ENCODE measurements at regions not wholly inside any gene's neighbourhood (a gene's known extent, or its start where the extent isn't known, plus 50 kb on each side); places are given as distances from the start of the nearest gene placed in this dataset.

GRCh38 chr10:88116481-88116880 is 253.1 kb downstream of the PTEN start (continued):
- no peak for TF ChIP-seq ZBTB4 (CRISPR knock-in tag; IDR thresholded peaks at IDR 0.05)
- TF ChIP-seq CEBPZ (IDR thresholded peaks at IDR 0.05; ENCODE audit: low read depth, low read length) = no peak
- no peak for TF ChIP-seq IRF4 (IDR thresholded peaks at IDR 0.05; ENCODE audit: low read depth, low read length)

GRCh38 chr10:88116971-88117626 is 253.7 kb downstream of the PTEN start:
- in situ Hi-C loops (cut with MboI) (no loop called here), intact Hi-C loops (cut with micrococcal nuclease; ENCODE audit: unreplicated experiment) (loop anchor here (1.0 to 2.0 kb wide), 2 partner anchors 22 to 154 kb away; no protein-coding TSS in a partner anchor)
- Histone ChIP-seq H2AFZ (ENCODE audit: control insufficient read depth, low read depth, low read length) (no peak overlapping the region), H3K4me3 (peak overlapping the region; percentile 23; the same call in 1 of the 2 replicates), H3K9me3 (replicated peaks; ENCODE audit: control insufficient read depth, insufficient read depth, low read length) (no peaks in the 10 kb centered on the region), H3K27me3 (replicated peaks in 1 of 2; ENCODE audit: control insufficient read depth in 2 of 2, insufficient read depth in 2 of 2, low read length in 1 of 2) (no peaks in the 10 kb centered on the region), H3K36me3 (ENCODE audit: control insufficient read depth in 2 of 2, insufficient read depth in 2 of 2, low read length in 1 of 2) (no peaks in the 10 kb centered on the region), H3K4me2 (ENCODE audit: control insufficient read depth, insufficient read depth) (peak overlapping the region; percentile 74), H3K4me1 (ENCODE audit: control insufficient read depth, insufficient read depth, low read length) (peaks cover 68% of the 10 kb centered on the region), H3K27ac (ENCODE audit: control insufficient read depth, insufficient read depth) (peak overlapping the region; percentile 57), H3K79me2 (ENCODE audit: control insufficient read depth, insufficient read depth, low read length) (no peaks in the 10 kb centered on the region; the same call in 1 of the 2 replicates), H3K9ac (ENCODE audit: control insufficient read depth, insufficient read depth, low read length) (peak overlapping the region; percentile 36; the same call in 1 of the 2 replicates), H4K20me1 (ENCODE audit: control insufficient read depth, insufficient read depth) (no peaks in the 10 kb centered on the region)
- 55% methylated on average over 7 of the region's 7 CpGs for WGBS (ENCODE audit: insufficient coverage, insufficient replicate concordance, low lambda C conversion rate, missing lambda C conversion rate)
- POLR2A ChIA-PET = interaction anchor here (0.6 to 1.9 kb wide), 5 partner anchors 9 to 269 kb away, joined by 3 to 9 read pairs (median 3); no protein-coding TSS in a partner anchor
- BruUV-seq (replicated peaks) = no TSS peak
- SMC1A ChIA-PET (ENCODE audit: uncharacterized antibody, unreplicated experiment) = interaction anchor here (0.7 to 14.9 kb wide), 14 partner anchors 15 to 287 kb away, joined by 3 to 229 read pairs (median 6); no protein-coding TSS in a partner anchor
- no peak for DNase-seq (ENCODE audit: low read depth, low spot score)
- ATAC-seq = peak; percentile 31
- RAD21 ChIA-PET (ENCODE audit: unreplicated experiment) = interaction anchor here (1.0 to 3.5 kb wide), 10 partner anchors 9 to 275 kb away, joined by 3 to 39 read pairs (median 4); no protein-coding TSS in a partner anchor
- FAIRE-seq = no peak
- CTCF ChIA-PET = interaction anchor here (0.8 to 2.8 kb wide), 8 partner anchors 9 to 272 kb away, joined by 3 to 30 read pairs (median 6); no protein-coding TSS in a partner anchor
- TF ChIP-seq PML (IDR thresholded peaks at IDR 0.05; ENCODE audit: low read length) (no peak), EGR1 (IDR thresholded peaks at IDR 0.05; ENCODE audit: borderline replicate concordance in 1 of 2, low read depth in 2 of 2, low read length in 2 of 2) (peak in 1 of 2 experiments; percentile 85; a peak in 1 of 3 replicates), SREBF2 (IDR thresholded peaks at IDR 0.05; ENCODE audit: low read length) (no peak), BCL3 (IDR thresholded peaks at IDR 0.05; ENCODE audit: borderline replicate concordance, insufficient read depth, low read depth, low read length, poor library complexity, severe bottlenecking) (peak; percentile 24), MXI1 (IDR thresholded peaks at IDR 0.05; ENCODE audit: low read depth, low read length) (no peak), ESRRA (IDR thresholded peaks at IDR 0.05; ENCODE audit: low read length) (no peak), RB1 (IDR thresholded peaks at IDR 0.05; ENCODE audit: borderline replicate concordance) (no peak), NFIC (IDR thresholded peaks at IDR 0.05; ENCODE audit: low read depth, low read length) (peak; percentile 87), MTA3 (IDR thresholded peaks at IDR 0.05; ENCODE audit: borderline replicate concordance, low read length) (peak; percentile 75; the same call in 1 of the 2 replicates), ZBED1 (IDR thresholded peaks at IDR 0.05; ENCODE audit: borderline replicate concordance) (peak; percentile 42; the same call in 1 of the 2 replicates), RAD21 (IDR thresholded peaks at IDR 0.05; ENCODE audit: insufficient read depth, low read depth, low read length) (peak; percentile 25; the same call in 1 of the 2 replicates)

All from GM12878 (cell line).